ENCODE measurements at regions not wholly inside any gene's neighbourhood (a gene's known extent, or its start where the extent isn't known, plus 50 kb on each side); places are given as distances from the start of the nearest gene placed in this dataset.

GRCh38 chr10:55287346-55287745, 486.3 kb upstream of the PCDH15 start:
- Histone ChIP-seq H3K27ac (ENCODE audit: low read depth, low read length) (no peak overlapping the region), H3K9me3 (ENCODE audit: control insufficient read depth, insufficient read depth, low read length) (no peaks in the 10 kb centered on the region), H3K27me3 (ENCODE audit: control insufficient read depth, insufficient read depth, low read length) (no peaks in the 10 kb centered on the region), H3K4me3 (ENCODE audit: low read depth, low read length) (no peak overlapping the region)
- TF ChIP-seq, protein P1, sequence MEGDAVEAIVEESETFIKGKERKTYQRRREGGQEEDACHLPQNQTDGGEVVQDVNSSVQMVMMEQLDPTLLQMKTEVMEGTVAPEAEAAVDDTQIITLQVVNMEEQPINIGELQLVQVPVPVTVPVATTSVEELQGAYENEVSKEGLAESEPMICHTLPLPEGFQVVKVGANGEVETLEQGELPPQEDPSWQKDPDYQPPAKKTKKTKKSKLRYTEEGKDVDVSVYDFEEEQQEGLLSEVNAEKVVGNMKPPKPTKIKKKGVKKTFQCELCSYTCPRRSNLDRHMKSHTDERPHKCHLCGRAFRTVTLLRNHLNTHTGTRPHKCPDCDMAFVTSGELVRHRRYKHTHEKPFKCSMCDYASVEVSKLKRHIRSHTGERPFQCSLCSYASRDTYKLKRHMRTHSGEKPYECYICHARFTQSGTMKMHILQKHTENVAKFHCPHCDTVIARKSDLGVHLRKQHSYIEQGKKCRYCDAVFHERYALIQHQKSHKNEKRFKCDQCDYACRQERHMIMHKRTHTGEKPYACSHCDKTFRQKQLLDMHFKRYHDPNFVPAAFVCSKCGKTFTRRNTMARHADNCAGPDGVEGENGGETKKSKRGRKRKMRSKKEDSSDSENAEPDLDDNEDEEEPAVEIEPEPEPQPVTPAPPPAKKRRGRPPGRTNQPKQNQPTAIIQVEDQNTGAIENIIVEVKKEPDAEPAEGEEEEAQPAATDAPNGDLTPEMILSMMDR (IDR thresholded peaks at IDR 0.05; ENCODE audit: low read depth, low read length) = no peak
- CTCF ChIA-PET = no interaction called here
- no peak for DNase-seq (ENCODE audit: low read depth, low spot score)
- POLR2A ChIA-PET = no interaction called here

- H3K4me3 ChIP-seq (ENCODE audit: low read depth, low read length) = no peak overlapping the region
- TF ChIP-seq, protein P1 (IDR thresholded peaks at IDR 0.05; ENCODE audit: low read depth, low read length) = no peak
- no peak overlapping the region for H3K27ac ChIP-seq (ENCODE audit: low read depth, low read length)
- H3K9me3 ChIP-seq (ENCODE audit: control insufficient read depth, insufficient read depth, low read length) = no peaks in the 10 kb centered on the region
- H3K27me3 ChIP-seq (ENCODE audit: control insufficient read depth, insufficient read depth, low read length) = no peaks in the 10 kb centered on the region
- no peak for DNase-seq (ENCODE audit: low read depth, low spot score)
- CTCF ChIA-PET = no interaction called here
- POLR2A ChIA-PET = no interaction called here
Observed at GRCh38 chr10:55283031-55283430, 482.0 kb upstream of the PCDH15 start.

GRCh38 chr10:55280696-55281095, 479.7 kb upstream of the PCDH15 start:
- Histone ChIP-seq H3K4me3 (ENCODE audit: low read depth, low read length) (no peak overlapping the region), H3K27ac (ENCODE audit: low read depth, low read length) (no peak overlapping the region), H3K27me3 (ENCODE audit: control insufficient read depth, insufficient read depth, low read length) (no peaks in the 10 kb centered on the region), H3K9me3 (ENCODE audit: control insufficient read depth, insufficient read depth, low read length) (no peaks in the 10 kb centered on the region)
- TF ChIP-seq, protein P1 (IDR thresholded peaks at IDR 0.05; ENCODE audit: low read depth, low read length) = no peak
- CTCF ChIA-PET = no interaction called here
- POLR2A ChIA-PET = no interaction called here
- no peak for DNase-seq (ENCODE audit: low read depth, low spot score)

GRCh38 chr10:55277549-55277948, 476.5 kb upstream of the PCDH15 start:
- ChIA-PET CTCF (no interaction called here), POLR2A (no interaction called here)
- Histone ChIP-seq H3K4me3 (ENCODE audit: low read depth, low read length) (no peak overlapping the region), H3K9me3 (ENCODE audit: control insufficient read depth, insufficient read depth, low read length) (no peaks in the 10 kb centered on the region), H3K27me3 (ENCODE audit: control insufficient read depth, insufficient read depth, low read length) (no peaks in the 10 kb centered on the region), H3K27ac (ENCODE audit: low read depth, low read length) (no peak overlapping the region)
- DNase-seq (ENCODE audit: low read depth, low spot score) = no peak
- TF ChIP-seq, protein P1 (IDR thresholded peaks at IDR 0.05; ENCODE audit: low read depth, low read length) = no peak

GRCh38 chr10:55274367-55274766, 473.3 kb upstream of the PCDH15 start:
- CTCF ChIA-PET = interaction anchor here (1.3 kb wide), 1 partner anchor 11 kb away, joined by 5 read pairs; no protein-coding TSS in a partner anchor
- no peak overlapping the region for H3K4me3 ChIP-seq (ENCODE audit: low read depth, low read length)

More at GRCh38 chr10:55274367-55274766, 473.3 kb upstream of the PCDH15 start:
- TF ChIP-seq, protein P1 (IDR thresholded peaks at IDR 0.05; ENCODE audit: low read depth, low read length) = no peak
- Histone ChIP-seq H3K9me3 (ENCODE audit: control insufficient read depth, insufficient read depth, low read length) (no peaks in the 10 kb centered on the region), H3K27me3 (ENCODE audit: control insufficient read depth, insufficient read depth, low read length) (no peaks in the 10 kb centered on the region), H3K27ac (ENCODE audit: low read depth, low read length) (no peak overlapping the region)
- POLR2A ChIA-PET = no interaction called here
- DNase-seq (ENCODE audit: low read depth, low spot score) = no peak
